Upper lobe of left lung (tissue), 6 donors: ENCODE measurements at regions not wholly inside any gene's neighbourhood (a gene's known extent, or its start where the extent isn't known, plus 50 kb on each side); places are given as distances from the start of the nearest gene placed in this dataset.

Source experiments
- ATAC-seq, 2 donors: fragments of 200-7000 bp; cut with Tn5 transposase; one replicate each; pipeline ENCODE4 v1.9.1; 2022; ENCODE audit warnings: mild to moderate bottlenecking in 2 of 2, moderate library complexity in 2 of 2; ENCODE audit not compliant: low FRiP score in 2 of 2
- DNase-seq, 2 donors: peaks; one replicate each; pipeline ENCODE4 v3.0.0-alpha.2; 2019 to 2020
- H3K27ac ChIP-seq, 4 donors: fragments of 200-600 bp; sonication (generic); one replicate each; pipeline ENCODE4 v1.5.1; 2016 to 2019
- H3K27me3 ChIP-seq, 4 donors: fragments of 200-600 bp; sonication (generic); one replicate each; pipeline ENCODE4 v1.5.1; 2017 to 2019
- H3K36me3 ChIP-seq, 4 donors: fragments of 200-600 bp; sonication (generic); one replicate each; pipeline ENCODE4 v1.5.1; 2016 to 2019
- H3K4me1 ChIP-seq, 4 donors: fragments of 200-600 bp; sonication (generic); one replicate each; pipeline ENCODE4 v1.5.1; 2018 to 2019
- H3K4me3 ChIP-seq, 4 donors: fragments of 200-600 bp; sonication (generic); one replicate each; pipeline ENCODE4 v1.5.1; 2017 to 2019; ENCODE audit warnings: mild to moderate bottlenecking in 2 of 4, moderate library complexity in 1 of 4
- H3K9me3 ChIP-seq, 4 donors: fragments of 200-600 bp; sonication (generic); one replicate each; pipeline ENCODE4 v1.5.1; 2018 to 2019
- CTCF ChIP-seq, 6 experiments: fragments of 450-650 bp in 4 of 6; fragments of 200-600 bp in 2 of 6; sonication (generic) in 2 of 6; IDR thresholded peaks; one replicate each; pipeline ENCODE4 v1.5.1; 2016 to 2019; ENCODE audit warnings: antibody characterized with exemption in 6 of 6
- EP300 ChIP-seq, 4 donors: sonication (generic); formaldehyde crosslinking; IDR thresholded peaks; one replicate each; pipeline ENCODE4 v1.5.1; 2017; ENCODE audit warnings: antibody characterized with exemption in 4 of 4, control low read depth in 2 of 4
- POLR2A ChIP-seq, 4 donors: fragments of 450-650 bp; IDR thresholded peaks; one replicate each; pipeline ENCODE4 v1.5.1; 2016 to 2017; ENCODE audit warnings: antibody characterized with exemption in 4 of 4, mild to moderate bottlenecking in 2 of 4
- POLR2AphosphoS5 ChIP-seq, 2 donors: sonication (generic); formaldehyde crosslinking; IDR thresholded peaks; one replicate each; pipeline ENCODE4 v1.5.1; 2017; ENCODE audit warnings: antibody characterized with exemption in 2 of 2
- WGBS, 2 donors: methylation state at CpG; one replicate each; pipeline ENCODE4 v1.1.5; 2017 to 2018; 5-methylcytosine and 5-hydroxymethylcytosine counted together
- donor health status: DM: no; HTN: no; CAD: no; lungs with moderate emphysema.
- donor health status: DM: no; HTN: yes; CAD: no; lungs with severe emphysema.

DNA sequence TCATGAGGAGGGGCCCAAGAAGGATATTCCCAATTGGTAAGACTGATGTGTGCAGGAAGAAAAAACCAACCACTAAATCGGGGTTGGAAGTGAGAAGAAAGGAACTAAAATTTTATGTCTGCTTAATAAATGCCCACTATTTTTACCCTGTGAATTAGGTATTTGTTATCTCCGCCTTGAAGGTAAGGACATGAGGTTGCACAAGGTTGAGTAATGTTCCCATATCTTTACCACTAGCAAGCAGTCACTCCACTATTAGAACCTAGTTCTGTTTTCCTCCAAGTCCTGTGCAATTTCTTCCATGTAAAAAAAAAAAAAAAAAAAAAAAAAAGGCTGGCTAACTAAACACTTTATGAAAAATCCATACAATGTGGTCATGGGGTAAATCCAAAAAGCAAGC is 318.5 kb upstream of the SLCO3A1 start:
- no peak for DNase-seq
- 88 to 94% methylated on average over 2 of the region's 2 CpGs for WGBS, 2 donors
- no peaks in the 10 kb centered on the region for H3K36me3 ChIP-seq
- peaks cover 0 to 6% (median 0%) of the 10 kb centered on the region in 4 donors for H3K4me1 ChIP-seq
- no peak overlapping the region for H3K4me3 ChIP-seq
- ATAC-seq, result no peak
- no peak for TF ChIP-seq CTCF (IDR thresholded peaks at IDR 0.05)
- TF ChIP-seq POLR2AphosphoS5 (IDR thresholded peaks at IDR 0.05), result no peak
- no peak for TF ChIP-seq POLR2A (IDR thresholded peaks at IDR 0.05)
- no peak for TF ChIP-seq EP300 (IDR thresholded peaks at IDR 0.05)
- H3K27ac ChIP-seq, result no peak overlapping the region
- no peaks in the 10 kb centered on the region for H3K9me3 ChIP-seq
- no peaks in the 10 kb centered on the region for H3K27me3 ChIP-seq

- Histone ChIP-seq H3K36me3 (no peaks in the 10 kb centered on the region), H3K27ac (no peak overlapping the region), H3K27me3 (no peaks in the 10 kb centered on the region), H3K4me1 (peaks cover 0 to 6% (median 0%) of the 10 kb centered on the region in 4 donors), H3K9me3 (no peaks in the 10 kb centered on the region), H3K4me3 (no peak overlapping the region)
- no peak for TF ChIP-seq EP300 (IDR thresholded peaks at IDR 0.05)
- TF ChIP-seq CTCF (IDR thresholded peaks at IDR 0.05), result no peak
- no peak for TF ChIP-seq POLR2A (IDR thresholded peaks at IDR 0.05)
- TF ChIP-seq POLR2AphosphoS5 (IDR thresholded peaks at IDR 0.05), result no peak
- no peak for ATAC-seq
- DNase-seq, result no peak
- 82 to 85% methylated on average over 4 of the region's 4 CpGs for WGBS, 2 donors
Measured at GRCh38 chr15:91535856-91536500, 317.5 kb upstream of the SLCO3A1 start.

DNA sequence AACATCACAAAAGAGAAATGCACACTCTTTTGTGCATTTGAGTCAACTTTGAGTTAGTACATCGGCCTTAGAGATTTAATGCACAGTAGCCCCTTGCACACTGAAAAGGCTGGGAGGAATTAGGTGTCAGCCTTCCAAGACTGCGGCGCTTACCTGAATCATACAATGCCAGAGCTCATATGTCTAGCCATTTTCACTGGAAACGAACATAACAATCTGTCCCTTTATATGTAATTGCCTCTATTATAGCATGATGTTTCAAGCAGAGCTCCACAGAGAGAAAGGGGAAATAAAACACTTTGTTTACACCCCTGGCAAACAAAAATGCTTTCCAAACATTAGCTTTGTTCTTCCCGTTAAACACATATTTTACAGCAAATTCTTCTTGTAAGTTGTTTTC is 315.7 kb upstream of the SLCO3A1 start:
- Histone ChIP-seq H3K4me3 (no peak overlapping the region), H3K27me3 (no peaks in the 10 kb centered on the region), H3K9me3 (no peaks in the 10 kb centered on the region), H3K36me3 (no peaks in the 10 kb centered on the region), H3K27ac (no peak overlapping the region), H3K4me1 (peaks cover 0 to 6% (median 0%) of the 10 kb centered on the region in 4 donors)
- WGBS, 2 donors, result 70 to 78% methylated on average over 5 of the region's 5 CpGs
- no peak for DNase-seq
- no peak for ATAC-seq
- TF ChIP-seq EP300 (IDR thresholded peaks at IDR 0.05) (no peak), CTCF (IDR thresholded peaks at IDR 0.05) (no peak), POLR2A (IDR thresholded peaks at IDR 0.05) (no peak), POLR2AphosphoS5 (IDR thresholded peaks at IDR 0.05) (no peak)

GRCh38 chr15:91538782-91539181 is 314.7 kb upstream of the SLCO3A1 start:
- TF ChIP-seq POLR2A (IDR thresholded peaks at IDR 0.05), result no peak
- no peak for TF ChIP-seq CTCF (IDR thresholded peaks at IDR 0.05)
- TF ChIP-seq EP300 (IDR thresholded peaks at IDR 0.05), result no peak
- no peak for TF ChIP-seq POLR2AphosphoS5 (IDR thresholded peaks at IDR 0.05)
- DNase-seq (no peak), ATAC-seq (no peak)
- H3K36me3 ChIP-seq, result no peaks in the 10 kb centered on the region
- no peak overlapping the region for H3K4me3 ChIP-seq
- WGBS, 2 donors, result 69 to 90% methylated on average over 2 of the region's 2 CpGs
- no peak overlapping the region for H3K27ac ChIP-seq
- no peaks in the 10 kb centered on the region for H3K9me3 ChIP-seq
- H3K27me3 ChIP-seq, result no peaks in the 10 kb centered on the region
- peaks cover 0 to 6% (median 0%) of the 10 kb centered on the region in 4 donors for H3K4me1 ChIP-seq

DNA sequence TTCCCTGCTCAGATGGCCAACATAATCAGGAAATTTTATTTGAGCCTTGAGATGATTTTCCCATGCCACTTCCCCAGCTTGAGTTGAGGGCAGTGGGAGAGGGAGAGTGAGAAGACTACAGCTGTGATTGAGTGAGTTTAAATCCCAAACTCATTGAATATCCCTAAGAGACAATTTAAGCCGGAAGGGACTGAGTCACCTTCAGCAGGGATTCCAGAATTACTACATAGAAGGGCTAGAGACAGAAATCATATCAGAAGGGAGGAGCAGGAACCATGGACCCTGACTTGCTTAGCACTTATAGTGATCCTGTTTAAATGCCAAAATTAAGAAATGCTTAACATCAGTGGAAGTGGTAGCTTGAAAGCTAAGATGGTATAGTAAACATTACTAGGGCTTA is 312.2 kb upstream of the SLCO3A1 start:
- DNase-seq, result no peak
- WGBS, 2 donors, result 83 to 88% methylated on average over 1 of the region's 1 CpG

More for the DNA sequence above, 312.2 kb upstream of the SLCO3A1 start:
- no peak for TF ChIP-seq CTCF (IDR thresholded peaks at IDR 0.05)
- no peak for TF ChIP-seq POLR2A (IDR thresholded peaks at IDR 0.05)
- no peak for TF ChIP-seq POLR2AphosphoS5 (IDR thresholded peaks at IDR 0.05)
- TF ChIP-seq EP300 (IDR thresholded peaks at IDR 0.05), result no peak
- Histone ChIP-seq H3K27ac (no peak overlapping the region), H3K36me3 (no peaks in the 10 kb centered on the region), H3K9me3 (no peaks in the 10 kb centered on the region), H3K4me1 (no peaks in the 10 kb centered on the region), H3K4me3 (no peak overlapping the region), H3K27me3 (no peaks in the 10 kb centered on the region)
- no peak for ATAC-seq
